ENCODE measurements at regions not wholly inside any gene's neighbourhood (a gene's known extent, or its start where the extent isn't known, plus 50 kb on each side); places are given as distances from the start of the nearest gene placed in this dataset.

DNA sequence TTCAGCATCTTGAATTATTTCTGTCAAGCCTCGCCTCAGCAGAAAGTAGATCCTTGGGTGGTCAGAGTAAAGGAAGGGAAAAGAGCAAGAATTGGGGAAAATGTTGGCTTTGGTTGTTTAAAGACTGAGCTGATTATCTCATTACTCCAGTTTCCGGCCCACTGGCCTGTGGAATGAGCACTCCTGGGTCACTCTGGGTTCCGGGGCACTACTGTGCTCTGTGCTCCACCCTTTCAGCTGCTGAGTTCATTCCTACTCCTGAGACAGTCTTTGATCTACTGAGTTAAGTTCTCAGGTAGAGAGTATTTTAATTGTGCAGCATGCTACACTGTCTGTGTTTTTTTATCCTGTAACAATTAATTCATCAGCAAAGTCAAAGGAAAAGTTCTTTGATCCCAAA, 427.7 kb downstream of the CDH2 start:
- H3K14ac ChIP-seq (ENCODE audit: insufficient read depth, low read length): no peak overlapping the region
- H2BK120ac ChIP-seq (ENCODE audit: low read depth, low read length, poor library complexity, severe bottlenecking): no peak overlapping the region
- H2BK15ac ChIP-seq (ENCODE audit: low read depth, low read length): no peak overlapping the region
- no peak overlapping the region for H4K91ac ChIP-seq (ENCODE audit: insufficient read length, low read depth, low read length)
- no peak overlapping the region for H2BK20ac ChIP-seq (ENCODE audit: low read depth, low read length, poor library complexity, severe bottlenecking)
- no CpG with 5 or more reads among the region's 3 CpGs for WGBS (ENCODE audit: extremely low coverage, insufficient read length, low lambda C conversion rate)
- peak overlapping the region in 1 of 3 experiments; percentile 13; a peak in 1 of 7 replicates for H3K27ac Mint-ChIP-seq
- H3K56ac ChIP-seq (ENCODE audit: insufficient read length, low read depth, low read length): no peak overlapping the region
- no peak overlapping the region for H2AFZ ChIP-seq (ENCODE audit: low read length)
- no peaks in the 10 kb centered on the region for H3K79me2 ChIP-seq (ENCODE audit: insufficient read depth, low read length)
- H3K18ac ChIP-seq (ENCODE audit: insufficient read length, low read depth, low read length): no peak overlapping the region
- peaks cover 15% of the 10 kb centered on the region in 2 experiments for H3K4me1 Mint-ChIP-seq
- no peaks in the 10 kb centered on the region for H3K27me3 ChIP-seq (ENCODE audit: insufficient read depth, low read length)
- no peak overlapping the region for H3K23ac ChIP-seq (ENCODE audit: insufficient read length, low read depth, low read length)
- no peaks in the 10 kb centered on the region for H3K9me3 ChIP-seq (ENCODE audit: control insufficient read depth, low read depth, low read length)
- peaks cover 3 to 9% (median 8%) of the 10 kb centered on the region in 3 experiments; a peak in 4 of 7 replicates for H3K36me3 Mint-ChIP-seq (ENCODE audit: insufficient read depth in 1 of 3, low read depth in 3 of 3)
- H2BK12ac ChIP-seq (ENCODE audit: insufficient read length, low read depth, low read length): no peak overlapping the region
- no peaks in the 10 kb centered on the region for H4K20me1 ChIP-seq (ENCODE audit: control insufficient read depth, insufficient read depth, insufficient read length)
- no peak overlapping the region for H2BK5ac ChIP-seq (ENCODE audit: insufficient read length, low read length)
- H4K5ac ChIP-seq (ENCODE audit: insufficient read length, low read depth, low read length): no peak overlapping the region
- H3K4me1 ChIP-seq (ENCODE audit: insufficient read depth, low read length): no peaks in the 10 kb centered on the region; the same call in 1 of the 2 replicates
- TF ChIP-seq, protein P1, sequence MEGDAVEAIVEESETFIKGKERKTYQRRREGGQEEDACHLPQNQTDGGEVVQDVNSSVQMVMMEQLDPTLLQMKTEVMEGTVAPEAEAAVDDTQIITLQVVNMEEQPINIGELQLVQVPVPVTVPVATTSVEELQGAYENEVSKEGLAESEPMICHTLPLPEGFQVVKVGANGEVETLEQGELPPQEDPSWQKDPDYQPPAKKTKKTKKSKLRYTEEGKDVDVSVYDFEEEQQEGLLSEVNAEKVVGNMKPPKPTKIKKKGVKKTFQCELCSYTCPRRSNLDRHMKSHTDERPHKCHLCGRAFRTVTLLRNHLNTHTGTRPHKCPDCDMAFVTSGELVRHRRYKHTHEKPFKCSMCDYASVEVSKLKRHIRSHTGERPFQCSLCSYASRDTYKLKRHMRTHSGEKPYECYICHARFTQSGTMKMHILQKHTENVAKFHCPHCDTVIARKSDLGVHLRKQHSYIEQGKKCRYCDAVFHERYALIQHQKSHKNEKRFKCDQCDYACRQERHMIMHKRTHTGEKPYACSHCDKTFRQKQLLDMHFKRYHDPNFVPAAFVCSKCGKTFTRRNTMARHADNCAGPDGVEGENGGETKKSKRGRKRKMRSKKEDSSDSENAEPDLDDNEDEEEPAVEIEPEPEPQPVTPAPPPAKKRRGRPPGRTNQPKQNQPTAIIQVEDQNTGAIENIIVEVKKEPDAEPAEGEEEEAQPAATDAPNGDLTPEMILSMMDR (conservative IDR thresholded peaks at IDR 0.05): no peak
- no peak overlapping the region for H3K9ac ChIP-seq (ENCODE audit: extremely low read depth, insufficient read length, low read length)
- H3K4me3 Mint-ChIP-seq: no peak overlapping the region
- no peaks in the 10 kb centered on the region; a peak in 1 of 5 replicates for H3K9me3 Mint-ChIP-seq
- H3K4ac ChIP-seq (ENCODE audit: low read depth, low read length): no peak overlapping the region
- no peaks in the 10 kb centered on the region for H3K23me2 ChIP-seq (ENCODE audit: insufficient read length, low read depth, low read length, poor library complexity, severe bottlenecking)
- no peak overlapping the region for H3K27ac ChIP-seq (ENCODE audit: insufficient read length, low read depth, low read length)
- no peak overlapping the region for H3T11ph ChIP-seq (ENCODE audit: low read length)
- H4K8ac ChIP-seq (replicated peaks; ENCODE audit: insufficient read length, low read depth, low read length): no peak overlapping the region
- DNase-seq: no peak
- no peak overlapping the region for H2AK5ac ChIP-seq (ENCODE audit: insufficient read length, low read length)
- H3K79me1 ChIP-seq (ENCODE audit: insufficient read depth, low read depth, low read length, poor library complexity, severe bottlenecking): no peaks in the 10 kb centered on the region
- H3K4me2 ChIP-seq (ENCODE audit: insufficient read depth, insufficient read length, low read length): no peak overlapping the region
- no peaks in the 10 kb centered on the region for H3K27me3 Mint-ChIP-seq (ENCODE audit: low read depth)
